ENCODE measurements at regions not wholly inside any gene's neighbourhood (a gene's known extent, or its start where the extent isn't known, plus 50 kb on each side); places are given as distances from the start of the nearest gene placed in this dataset.

DNA sequence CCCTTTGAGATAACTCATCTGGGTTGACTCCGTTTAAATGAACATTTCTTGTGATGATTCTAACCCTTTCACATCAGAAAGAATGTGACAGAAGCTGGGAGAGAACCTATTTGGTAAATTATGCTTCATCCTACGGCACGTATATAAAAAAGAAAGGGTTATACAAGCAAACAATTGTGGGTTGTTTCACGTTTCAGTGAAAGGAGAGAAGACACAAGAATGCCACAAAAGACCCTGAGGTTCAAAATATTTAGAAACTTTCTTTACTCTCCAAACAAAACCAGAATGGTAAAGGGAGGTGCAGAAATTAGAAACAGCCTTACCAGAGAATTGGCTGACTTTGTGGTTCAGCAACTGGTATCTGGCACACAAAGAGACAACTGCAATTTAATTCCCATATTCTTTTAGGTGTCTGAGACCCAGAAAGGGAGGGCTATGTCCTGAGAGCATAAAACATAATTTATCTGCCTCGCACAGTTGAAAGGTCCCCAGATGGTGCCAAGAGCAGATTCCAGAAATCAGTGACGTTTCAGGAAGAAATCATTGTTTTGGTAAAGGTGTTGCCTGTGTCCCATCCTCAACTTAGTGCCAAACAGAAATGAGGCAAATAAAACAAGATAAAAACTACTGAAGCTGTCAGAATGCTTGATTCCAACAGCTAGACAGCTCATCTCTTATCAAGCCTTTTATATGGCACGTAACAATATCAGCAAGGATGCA is 361.4 kb downstream of the EFNB2 start:
- DNase-seq (ENCODE audit: low read depth in 2 of 2) = no peak

DNA sequence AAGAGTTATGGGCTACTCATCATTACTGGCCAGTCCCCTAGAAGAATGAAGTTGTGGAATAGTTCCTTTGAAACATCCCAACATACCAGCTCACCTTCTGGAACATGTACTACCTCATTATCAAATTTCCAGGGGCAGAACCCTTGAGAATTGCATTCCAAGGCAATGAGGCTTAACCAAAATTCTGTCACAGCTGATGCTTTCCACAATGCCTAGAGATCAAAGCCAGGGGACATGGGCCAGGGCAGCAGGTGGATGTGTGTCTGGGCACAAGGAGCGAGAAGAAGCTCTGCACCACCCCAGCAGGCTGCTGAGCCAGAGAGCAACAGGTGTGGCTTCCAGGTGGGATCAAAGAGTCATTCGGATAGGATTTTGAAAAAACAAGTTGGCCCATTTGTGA is 362.1 kb downstream of the EFNB2 start:
- no peak for DNase-seq (ENCODE audit: low read depth in 2 of 2)

DNA sequence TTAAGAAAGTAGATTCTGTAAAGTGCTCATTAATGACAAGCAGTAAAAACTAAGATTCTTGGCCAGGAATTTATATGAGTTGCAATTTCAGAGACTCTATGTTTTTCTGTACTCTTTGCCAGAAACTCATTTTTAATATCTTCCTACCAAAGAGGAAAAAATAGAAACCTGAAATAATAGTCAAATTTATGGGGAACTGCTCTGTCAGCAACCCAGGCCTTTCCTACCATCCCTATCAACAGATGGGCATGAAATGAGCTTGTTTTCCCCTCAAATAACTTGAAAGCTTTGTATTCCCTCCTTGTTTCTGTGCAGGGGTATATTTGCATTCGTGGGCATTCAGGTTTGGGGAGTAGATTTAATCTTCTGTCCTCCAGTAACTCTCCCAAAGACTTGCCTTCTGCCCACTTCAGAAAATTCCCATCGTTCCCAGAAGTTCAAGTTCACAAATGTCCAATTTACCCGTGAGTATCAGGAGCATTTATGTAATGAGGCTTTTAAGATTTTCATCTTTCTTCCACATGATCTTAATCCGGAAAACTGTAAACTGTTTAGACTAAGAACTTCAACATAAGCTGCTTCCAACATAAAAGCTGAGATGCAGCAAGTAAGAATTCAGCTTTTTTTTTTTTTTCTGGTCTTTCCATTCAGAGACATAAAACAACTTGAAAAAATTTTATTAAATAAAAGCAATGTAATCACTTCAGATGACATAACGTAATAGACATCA is 363.1 kb downstream of the EFNB2 start:
- DNase-seq (ENCODE audit: low read depth in 2 of 2) = no peak

DNA sequence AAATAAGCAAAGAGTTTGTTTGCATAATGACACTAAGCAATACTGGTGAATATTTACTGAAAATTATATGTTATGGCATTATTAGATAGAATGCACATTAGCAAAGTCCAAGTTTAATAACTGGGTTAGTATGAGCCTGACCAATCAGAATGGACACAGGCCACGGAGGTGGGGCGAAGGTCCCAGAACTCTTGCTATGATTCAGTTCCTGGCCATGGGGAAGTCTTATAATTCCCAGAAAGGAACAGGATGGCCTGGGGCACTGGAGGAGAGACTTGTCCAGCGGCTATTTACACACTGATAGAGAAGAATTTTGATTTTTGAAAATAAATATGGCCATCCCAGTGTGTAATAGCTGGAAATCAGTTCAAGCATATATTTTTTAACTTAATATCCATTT is 372.0 kb downstream of the EFNB2 start:
- no peak for DNase-seq (ENCODE audit: low read depth in 2 of 2)

DNA sequence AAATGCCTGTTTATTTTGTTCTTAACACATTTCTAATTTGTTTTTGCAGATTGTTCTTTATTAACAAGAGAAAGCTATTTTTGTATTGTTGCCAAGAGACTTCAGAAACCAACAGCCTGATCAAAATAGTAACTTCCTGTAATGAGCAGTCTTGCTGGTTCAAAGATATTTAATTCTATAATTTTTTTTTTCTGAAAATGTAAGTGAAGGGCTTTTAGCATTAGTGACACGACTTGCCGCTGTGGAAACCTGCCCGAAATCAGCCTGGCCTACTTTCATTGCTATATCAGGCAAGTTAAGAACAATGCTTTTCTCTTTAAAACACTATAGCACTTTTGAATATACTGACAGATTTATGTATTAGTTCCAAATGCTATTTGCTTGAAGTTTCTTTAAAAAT is 374.3 kb downstream of the EFNB2 start:
- DNase-seq (ENCODE audit: low read depth in 2 of 2) = no peak

DNA sequence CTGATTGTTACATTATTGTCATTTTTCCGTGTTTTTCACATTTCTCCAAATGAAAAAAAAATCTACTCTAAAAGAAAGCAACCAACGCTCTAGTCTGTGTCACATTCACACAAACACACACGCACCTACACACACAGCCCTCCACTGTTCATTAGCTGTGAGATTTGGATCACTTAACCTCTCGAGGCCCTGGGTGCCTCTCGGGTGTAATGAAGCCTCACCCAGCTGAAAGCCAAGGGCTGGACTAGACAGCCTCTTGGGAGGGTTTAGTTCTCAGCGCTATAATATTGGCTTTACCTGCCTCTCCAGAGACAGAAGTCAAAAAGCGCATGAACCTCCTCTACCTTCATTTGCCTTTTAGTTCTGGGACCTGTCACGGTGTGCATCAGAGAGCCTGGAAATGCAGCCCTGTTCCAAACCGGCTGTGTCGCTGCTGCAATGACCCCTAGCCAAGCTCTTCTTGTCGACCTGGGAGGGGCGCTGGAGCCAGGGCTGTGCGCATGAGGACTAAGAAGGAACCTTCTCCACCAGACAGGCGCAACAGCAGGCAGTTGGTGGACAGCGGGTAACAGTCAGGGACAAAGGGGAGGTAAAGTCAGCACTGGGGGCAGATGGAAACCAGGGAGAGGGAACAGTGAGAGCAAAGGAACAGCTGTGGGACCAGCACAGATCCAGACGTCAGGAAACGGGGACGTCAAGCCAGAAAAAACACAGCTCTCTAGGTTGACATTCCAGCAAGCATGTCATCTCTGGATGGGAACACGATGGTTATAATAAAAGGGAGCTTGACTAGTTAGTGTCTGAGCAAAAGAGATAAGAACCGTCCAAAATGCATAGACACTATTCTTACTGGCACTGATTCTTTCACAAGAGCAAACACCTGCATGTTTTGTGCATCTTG is 375.9 kb downstream of the EFNB2 start:
- DNase-seq (ENCODE audit: low read depth in 2 of 2) = no peak

DNA sequence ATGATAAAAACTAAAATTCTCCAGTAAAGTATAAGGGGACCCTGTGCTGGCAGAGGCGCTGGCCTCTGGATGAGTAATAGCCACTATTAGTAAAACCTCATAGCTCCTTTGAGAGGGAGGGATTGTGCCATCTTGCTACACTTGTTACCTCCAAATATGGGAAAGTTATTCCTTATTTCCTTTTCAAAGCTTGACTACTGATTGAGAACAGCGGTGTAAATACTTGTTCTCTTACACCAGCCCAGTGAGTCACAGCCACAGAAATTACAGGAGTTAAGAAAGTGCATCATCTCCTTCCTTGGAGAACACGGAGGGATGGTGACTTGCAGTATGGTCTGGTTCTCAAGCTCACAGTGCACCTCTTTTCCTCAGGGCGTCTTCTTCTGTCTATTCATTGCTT is 379.0 kb downstream of the EFNB2 start:
- no peak for DNase-seq (ENCODE audit: low read depth in 2 of 2)

DNA sequence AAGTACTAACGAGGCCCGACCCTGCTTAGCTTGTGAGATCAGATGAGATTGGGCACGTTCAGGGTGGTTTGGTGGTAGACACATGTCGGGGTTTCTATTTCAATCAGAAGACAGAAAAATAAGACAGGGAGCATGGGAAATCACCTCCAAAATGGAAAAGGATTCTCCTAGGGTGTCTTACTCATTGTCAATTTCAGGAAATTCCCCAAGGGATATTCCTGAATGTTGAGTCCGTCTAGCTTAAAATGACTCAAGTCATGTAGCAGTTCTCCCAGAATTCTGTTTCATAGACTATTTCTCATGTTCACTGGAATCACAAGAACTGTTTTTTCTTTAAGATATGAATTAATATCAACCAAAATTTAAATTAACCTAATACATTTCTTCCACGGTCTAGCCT is 380.1 kb downstream of the EFNB2 start:
- no peak for DNase-seq (ENCODE audit: low read depth in 2 of 2)

DNA sequence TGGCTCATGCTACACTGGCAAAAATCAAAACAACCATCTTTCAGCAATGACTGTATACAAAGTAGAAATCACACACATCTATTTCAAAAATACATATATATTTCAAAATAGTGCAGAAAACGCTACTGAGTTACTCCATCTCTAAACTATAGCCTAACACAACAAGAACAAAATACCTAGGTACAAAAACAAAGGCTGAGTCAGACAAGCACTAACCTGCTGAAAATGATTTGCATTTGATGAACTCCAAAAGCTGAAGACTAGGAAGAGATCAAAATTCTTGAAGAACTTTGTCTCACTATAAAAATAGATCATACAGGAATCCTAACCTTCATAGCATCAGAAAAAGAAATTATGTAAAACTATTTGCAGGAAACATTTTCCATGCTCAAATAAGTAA is 381.6 kb downstream of the EFNB2 start:
- no peak for DNase-seq (ENCODE audit: low read depth in 2 of 2)

DNA sequence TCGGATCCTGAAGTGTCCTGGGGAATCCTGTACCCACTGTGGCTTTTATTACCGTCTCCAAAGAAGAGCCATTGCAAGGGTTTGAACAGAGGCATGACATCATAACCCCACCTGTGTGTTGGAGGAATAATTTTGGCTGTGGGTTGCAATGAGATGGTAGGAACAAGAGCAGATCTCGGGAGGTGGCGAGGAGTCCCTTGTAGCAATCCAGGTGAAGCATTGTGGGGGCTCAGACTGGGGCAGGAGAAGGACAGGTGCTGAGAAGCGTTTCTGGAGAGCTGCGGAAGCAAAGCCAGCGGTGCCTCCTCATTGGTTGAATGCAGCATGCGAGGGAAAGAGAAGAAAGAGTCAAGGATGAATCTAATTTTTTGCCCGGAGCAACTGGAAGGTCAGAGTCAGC is 382.4 kb downstream of the EFNB2 start:
- no peak for DNase-seq (ENCODE audit: low read depth in 2 of 2)

DNA sequence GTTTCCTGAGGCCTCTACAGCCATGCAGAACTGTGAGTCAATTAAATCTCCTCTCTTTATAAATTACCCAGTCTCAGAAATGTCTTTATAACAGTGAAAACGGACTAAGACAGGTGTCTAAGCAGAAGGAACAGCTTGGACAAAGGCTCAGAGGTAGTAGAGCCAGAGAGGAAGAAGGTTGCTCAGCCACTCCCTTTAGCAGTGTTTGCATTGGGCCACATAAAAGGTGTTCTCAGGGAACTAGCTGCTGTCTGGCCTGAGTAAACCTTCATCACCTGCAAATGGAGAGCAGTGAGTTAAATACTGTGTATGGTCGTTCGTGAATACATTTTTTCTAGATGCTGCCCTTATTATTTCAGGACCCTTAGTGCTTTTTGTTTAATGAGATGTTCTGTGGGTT is 383.4 kb downstream of the EFNB2 start:
- DNase-seq (ENCODE audit: low read depth in 2 of 2) = no peak

DNA sequence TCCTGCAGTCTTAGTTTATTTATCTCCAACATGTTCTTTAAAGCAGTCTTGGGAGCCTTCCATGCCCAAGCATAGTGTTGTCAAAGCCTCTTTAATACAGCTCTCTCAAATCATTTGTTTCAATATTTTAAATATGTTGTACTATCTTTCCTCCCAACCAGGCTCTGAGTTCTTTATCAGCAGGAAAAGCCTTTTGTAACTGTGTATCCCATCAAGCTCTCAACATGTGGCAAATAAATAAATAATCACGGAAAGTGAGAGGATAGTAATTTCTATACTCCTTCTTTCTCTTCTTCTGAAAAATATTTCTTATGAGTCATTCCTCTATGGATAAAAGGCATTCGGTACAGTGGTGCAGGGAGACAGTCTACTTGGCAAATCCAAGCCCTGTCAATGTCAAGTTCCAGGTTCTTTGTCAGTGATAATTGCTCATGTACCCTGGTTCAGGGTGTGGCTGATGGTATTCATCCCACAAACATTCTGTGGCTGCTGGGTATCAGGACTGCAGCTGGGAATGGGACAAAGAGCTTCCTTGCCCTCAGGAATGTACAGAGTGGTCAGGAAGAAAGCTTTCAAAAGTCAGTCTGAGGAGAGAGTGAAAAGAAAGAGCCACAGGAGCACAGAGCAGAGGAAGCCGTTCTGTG is 384.3 kb downstream of the EFNB2 start:
- DNase-seq (ENCODE audit: low read depth in 2 of 2) = no peak

DNA sequence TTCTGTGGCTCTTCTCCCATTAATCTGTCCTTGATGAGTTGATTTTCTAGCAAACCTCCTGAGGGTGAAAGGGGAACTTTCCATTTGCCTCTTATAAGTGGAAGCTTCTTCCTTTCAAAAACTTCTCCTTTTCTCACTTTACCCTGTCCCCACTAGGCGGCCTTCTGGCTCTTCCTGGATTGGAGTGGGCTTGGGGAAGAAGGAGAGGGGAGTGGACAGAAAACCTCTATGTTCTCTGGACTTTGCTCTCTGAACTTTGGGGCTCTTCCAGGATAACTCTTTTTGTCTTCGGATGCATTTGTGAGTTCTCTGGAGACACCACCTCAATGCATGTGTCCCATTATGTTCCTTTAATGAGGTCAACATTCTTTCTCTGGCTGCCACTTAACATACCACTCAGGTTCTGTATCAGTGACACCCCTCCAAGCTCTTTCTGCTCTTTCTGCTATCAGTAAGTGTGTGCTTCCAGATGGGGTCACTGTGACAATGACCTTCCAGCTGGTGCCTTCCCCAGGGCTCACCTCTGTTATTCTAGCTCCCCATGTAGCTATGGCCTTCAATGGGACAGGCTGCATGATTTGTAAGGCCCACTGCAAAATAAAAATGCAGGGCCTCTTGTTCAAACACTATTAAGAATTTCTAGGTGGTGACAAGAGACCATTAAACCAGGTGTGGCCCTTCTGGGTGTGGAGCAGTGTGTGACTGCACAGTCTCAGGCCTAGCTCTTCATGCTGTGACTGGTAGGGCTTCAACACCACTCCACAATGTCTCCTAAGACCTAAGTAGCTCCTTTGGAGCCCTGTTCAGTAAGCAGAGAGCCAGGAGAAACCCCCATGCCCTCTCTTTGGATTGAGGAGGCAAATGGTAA is 389.2 kb downstream of the EFNB2 start:
- DNase-seq (ENCODE audit: low read depth in 2 of 2) = no peak

DNA sequence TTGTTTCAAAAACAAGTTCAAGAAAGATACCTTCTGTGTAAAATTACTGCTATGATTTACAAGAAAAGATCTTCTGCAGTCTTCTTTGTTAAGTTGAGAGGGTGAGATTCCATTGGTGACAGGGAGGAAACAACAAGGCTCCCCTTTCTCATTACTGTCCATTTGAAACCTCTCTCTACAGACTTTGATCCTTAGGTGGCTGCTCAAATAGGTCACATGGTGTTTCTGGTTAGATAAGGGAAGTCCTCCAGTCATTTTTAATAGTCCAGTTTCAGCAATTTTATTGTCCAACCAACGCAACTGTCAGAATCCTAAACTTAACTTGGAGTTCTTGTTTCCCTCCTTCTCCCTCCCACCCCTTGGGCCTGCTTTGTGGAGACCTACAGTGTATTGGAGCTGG is 390.4 kb downstream of the EFNB2 start:
- DNase-seq (ENCODE audit: low read depth in 2 of 2) = no peak

DNA sequence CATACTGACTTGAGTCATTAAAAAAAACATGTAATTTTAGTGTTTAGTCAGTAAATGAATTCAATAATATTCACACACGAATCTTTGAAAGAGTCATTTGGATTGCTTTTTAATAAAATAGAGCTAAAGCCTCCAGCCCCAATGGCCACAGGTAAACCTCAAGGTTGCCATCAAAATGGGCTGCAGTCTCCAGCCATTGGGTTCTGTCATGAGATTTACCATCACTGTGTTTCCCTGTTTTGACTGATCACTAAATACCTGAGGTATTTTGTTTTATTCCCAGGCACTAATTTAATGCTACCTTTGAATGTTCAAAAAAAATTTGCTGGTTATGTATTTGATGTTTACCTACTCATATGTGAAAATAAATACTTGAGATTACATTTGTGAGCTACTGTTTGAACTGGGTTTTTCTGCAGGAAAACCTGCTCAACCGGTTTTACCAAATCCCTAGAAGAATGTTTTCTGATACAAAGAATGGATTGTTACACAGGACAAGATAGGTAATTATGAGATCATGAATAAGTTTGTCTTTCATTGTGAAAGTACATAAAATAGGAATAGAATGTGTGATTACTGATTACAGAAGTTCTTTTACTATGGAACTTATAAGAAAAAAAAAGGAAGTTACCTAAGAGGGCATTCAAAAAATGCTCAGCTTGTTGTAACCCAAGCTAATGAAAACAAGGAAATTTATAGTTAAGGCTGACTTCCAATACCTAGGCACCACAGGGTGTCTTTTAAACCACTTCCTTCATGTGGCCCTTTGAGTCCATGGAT is 391.3 kb downstream of the EFNB2 start:
- no peak for DNase-seq (ENCODE audit: low read depth in 2 of 2)

DNA sequence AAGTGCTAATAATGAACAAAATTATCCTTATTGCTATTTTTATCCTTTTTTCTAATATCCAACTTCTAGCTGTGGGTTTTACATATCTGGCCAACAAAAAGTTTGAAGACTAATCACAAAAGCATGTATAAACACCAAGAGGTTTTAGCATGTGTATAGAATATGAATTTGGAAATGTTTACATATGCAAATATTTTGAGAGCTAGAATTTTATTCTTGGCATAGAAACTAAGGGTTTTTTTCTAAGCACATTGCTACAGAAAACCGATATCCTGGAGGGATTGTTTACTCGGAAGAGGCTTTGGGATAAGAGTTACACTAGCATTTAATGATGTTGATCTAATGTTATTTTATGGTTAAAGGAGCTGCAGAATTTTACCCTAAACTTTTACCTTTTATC is 392.1 kb downstream of the EFNB2 start:
- DNase-seq (ENCODE audit: low read depth in 2 of 2) = no peak

DNA sequence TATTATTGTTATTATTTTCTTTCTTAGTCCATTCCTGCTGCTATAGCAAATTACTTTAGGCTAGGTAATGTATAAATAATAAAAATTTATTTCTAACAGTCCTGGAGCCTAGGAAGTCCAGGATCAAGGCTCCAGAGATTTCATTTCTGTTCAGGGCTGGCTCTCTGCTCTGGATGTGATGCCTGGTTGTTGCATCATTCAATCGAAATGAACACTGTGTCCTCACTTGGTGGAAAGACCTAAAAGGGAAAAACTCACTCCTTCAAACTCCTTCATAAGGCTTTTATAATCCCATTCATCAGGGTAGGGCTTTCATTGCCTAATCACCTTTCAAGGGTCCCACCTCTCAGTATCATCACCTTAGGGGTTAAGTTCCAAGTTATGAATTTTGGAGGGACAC is 395.0 kb downstream of the EFNB2 start:
- DNase-seq (ENCODE audit: low read depth in 2 of 2) = no peak

DNA sequence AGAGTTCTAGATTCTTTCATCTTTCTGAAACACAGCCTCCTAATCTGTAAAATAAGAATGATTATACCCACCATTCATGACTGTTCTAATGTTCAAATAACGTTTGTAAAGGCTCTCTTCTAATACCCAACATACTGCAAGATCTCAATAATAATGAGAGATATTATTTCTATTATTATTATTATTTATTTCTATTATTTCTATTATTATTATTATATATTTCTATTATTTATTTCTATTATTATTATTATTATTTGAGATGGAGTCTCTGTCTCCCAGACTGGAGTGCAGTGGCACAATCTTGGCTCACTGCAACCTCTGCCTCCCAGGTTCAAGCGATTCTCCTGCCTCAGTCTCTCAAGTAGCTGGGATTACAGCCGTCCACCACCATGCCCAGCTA is 395.5 kb downstream of the EFNB2 start:
- no peak for DNase-seq (ENCODE audit: low read depth in 2 of 2)

DNA sequence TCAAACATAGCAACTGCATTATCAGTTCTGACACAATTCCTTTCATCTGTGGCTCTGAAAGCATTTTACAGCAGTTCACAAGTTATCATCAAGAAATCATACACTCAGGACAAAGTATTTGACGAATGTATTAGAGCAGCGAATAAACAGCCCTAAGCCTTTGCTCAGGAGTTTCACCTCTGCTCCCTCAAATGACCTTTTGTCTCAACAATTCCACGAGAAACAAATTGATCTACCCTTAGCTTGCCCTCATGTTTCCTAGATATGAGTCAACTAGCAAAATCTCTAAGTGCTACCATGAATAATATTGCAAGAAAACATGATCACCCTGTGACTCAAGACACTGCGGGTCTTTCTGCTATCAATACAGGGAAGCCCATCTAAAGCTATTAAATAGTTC is 396.1 kb downstream of the EFNB2 start:
- no peak for DNase-seq (ENCODE audit: low read depth in 2 of 2)

DNA sequence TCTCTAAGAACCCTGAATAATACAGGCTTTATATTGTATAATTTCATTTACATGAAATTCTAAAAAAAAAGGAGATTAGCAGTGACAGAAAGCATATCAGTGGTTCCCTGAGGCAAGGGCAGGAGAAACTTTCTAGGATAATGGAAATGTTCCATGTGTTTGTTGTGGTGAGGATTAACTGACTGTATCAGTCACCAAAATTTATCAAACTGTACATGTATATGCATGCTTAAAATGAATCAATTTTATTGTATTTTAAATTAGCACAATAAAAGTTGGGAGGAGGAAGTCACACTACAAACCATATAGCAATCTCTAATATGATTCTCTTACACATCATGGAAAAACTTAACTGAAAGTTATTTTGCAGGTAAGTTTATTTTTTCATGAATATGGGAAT is 396.8 kb downstream of the EFNB2 start:
- DNase-seq (ENCODE audit: low read depth in 2 of 2) = no peak
